GM10266 (cell line): ENCODE measurements at regions not wholly inside any gene's neighbourhood (a gene's known extent, or its start where the extent isn't known, plus 50 kb on each side); places are given as distances from the start of the nearest gene placed in this dataset.

Experiments used
- DNase-seq: peaks from one replicate; pipeline ENCODE4 v3.0.0; 2012; ENCODE audit errors: extremely low spot score
- CTCF ChIP-seq: IDR thresholded peaks from 2 replicates; pipeline ENCODE4 v1.5.1; 2012; ENCODE audit warnings: mild to moderate bottlenecking, low read depth; ENCODE audit not compliant: control insufficient read depth, insufficient read depth; ENCODE audit errors: missing control alignments

GRCh38 chr4:3851881-3852280 is 85.7 kb downstream of the ADRA2C start:
- TF ChIP-seq CTCF: no peak
- no peak for DNase-seq

- no peak for DNase-seq
- TF ChIP-seq CTCF: no peak
Measured at GRCh38 chr4:3852309-3852708, 86.1 kb downstream of the ADRA2C start.

GRCh38 chr4:3852711-3853110 is 86.5 kb downstream of the ADRA2C start:
- DNase-seq: no peak
- no peak for TF ChIP-seq CTCF

- TF ChIP-seq CTCF: no peak
- no peak for DNase-seq
Measured at GRCh38 chr4:3853388-3854035, 87.3 kb downstream of the ADRA2C start.

GRCh38 chr4:3854661-3855060 is 88.5 kb downstream of the ADRA2C start:
- TF ChIP-seq CTCF: no peak
- no peak for DNase-seq

GRCh38 chr4:3855646-3856045 is 89.5 kb downstream of the ADRA2C start:
- DNase-seq: no peak

More at GRCh38 chr4:3855646-3856045, 89.5 kb downstream of the ADRA2C start:
- no peak for TF ChIP-seq CTCF
